Natural killer cell (primary cell): ENCODE measurements at regions not wholly inside any gene's neighbourhood (a gene's known extent, or its start where the extent isn't known, plus 50 kb on each side); places are given as distances from the start of the nearest gene placed in this dataset.

Experiments used
- ATAC-seq, 3 donors: fragments of 150-1000 bp in 2 of 3; fragments of 200-7000 bp in 1 of 3; cut with Tn5 transposase; 1 replicate in 1 of 3; 2 replicates in 2 of 3; pipeline ENCODE4 v1.10.0; 2021; ENCODE audit warnings: mild to moderate bottlenecking in 2 of 3, moderate library complexity in 2 of 3
- DNase-seq, 2 donors: peaks; one replicate each; pipeline versions ENCODE4 v3.0.0 to v3.0.0-alpha.2; 2013 to 2021; ENCODE audit warnings: mixed read lengths in 1 of 2
- H3K27ac ChIP-seq: one replicate; pipeline ENCODE4 v1.5.1; 2013; ENCODE audit warnings: mild to moderate bottlenecking, low read length
- H3K27me3 ChIP-seq: one replicate; pipeline ENCODE4 v1.6.1; 2013; ENCODE audit warnings: low read length; ENCODE audit not compliant: control insufficient read depth, insufficient read depth
- H3K36me3 ChIP-seq: one replicate; pipeline ENCODE4 v1.6.1; 2013; ENCODE audit warnings: low read length; ENCODE audit not compliant: control insufficient read depth, insufficient read depth
- H3K4me1 ChIP-seq: one replicate; pipeline ENCODE4 v1.6.1; 2013; ENCODE audit warnings: low read length; ENCODE audit not compliant: control insufficient read depth, insufficient read depth
- H3K4me3 ChIP-seq: one replicate; pipeline ENCODE4 v1.5.1; 2013; ENCODE audit warnings: low read length
- H3K9me3 ChIP-seq: one replicate; pipeline ENCODE4 v1.6.1; 2013; ENCODE audit warnings: low read length; ENCODE audit not compliant: control insufficient read depth, insufficient read depth
- H3K27ac Mint-ChIP-seq, 2 donors: one replicate each; pipeline ENCODE4 v1.8.0; 2022; ENCODE audit warnings: mild to moderate bottlenecking in 2 of 2, mixed read lengths in 2 of 2, moderate library complexity in 1 of 2
- H3K27me3 Mint-ChIP-seq, 2 donors: one replicate each; pipeline ENCODE4 v1.8.0; 2022; ENCODE audit warnings: low read depth in 2 of 2, mixed read lengths in 2 of 2
- H3K36me3 Mint-ChIP-seq: one replicate; pipeline ENCODE4 v1.8.0; 2022; ENCODE audit warnings: mixed read lengths
- H3K4me1 Mint-ChIP-seq, 2 donors: one replicate each; pipeline ENCODE4 v1.8.0; 2022; ENCODE audit warnings: mixed read lengths in 2 of 2
- H3K4me3 Mint-ChIP-seq: one replicate; pipeline ENCODE4 v1.8.0; 2022; ENCODE audit warnings: mild to moderate bottlenecking, moderate library complexity, mixed read lengths
- H3K9me3 Mint-ChIP-seq, 2 donors: one replicate each; pipeline ENCODE4 v1.8.0; 2022; ENCODE audit warnings: mixed read lengths in 2 of 2
- WGBS: methylation state at CpG from one replicate; pipeline ENCODE4 v1.1.7; 2013; ENCODE audit warnings: missing lambda C conversion rate; ENCODE audit not compliant: insufficient coverage; 5-methylcytosine and 5-hydroxymethylcytosine counted together
- intact Hi-C: fragments of 100-400 bp; cut with micrococcal nuclease; formaldehyde crosslinking; loops from one replicate; pipeline ENCODE4 v1.14.2; 2022
- TF ChIP-seq, protein P1 (sequence below): fragments of 200-600 bp; IDR thresholded peaks from one replicate; pipeline ENCODE4 v1.8.0; 2022; ENCODE audit warnings: antibody characterized with exemption

DNA sequence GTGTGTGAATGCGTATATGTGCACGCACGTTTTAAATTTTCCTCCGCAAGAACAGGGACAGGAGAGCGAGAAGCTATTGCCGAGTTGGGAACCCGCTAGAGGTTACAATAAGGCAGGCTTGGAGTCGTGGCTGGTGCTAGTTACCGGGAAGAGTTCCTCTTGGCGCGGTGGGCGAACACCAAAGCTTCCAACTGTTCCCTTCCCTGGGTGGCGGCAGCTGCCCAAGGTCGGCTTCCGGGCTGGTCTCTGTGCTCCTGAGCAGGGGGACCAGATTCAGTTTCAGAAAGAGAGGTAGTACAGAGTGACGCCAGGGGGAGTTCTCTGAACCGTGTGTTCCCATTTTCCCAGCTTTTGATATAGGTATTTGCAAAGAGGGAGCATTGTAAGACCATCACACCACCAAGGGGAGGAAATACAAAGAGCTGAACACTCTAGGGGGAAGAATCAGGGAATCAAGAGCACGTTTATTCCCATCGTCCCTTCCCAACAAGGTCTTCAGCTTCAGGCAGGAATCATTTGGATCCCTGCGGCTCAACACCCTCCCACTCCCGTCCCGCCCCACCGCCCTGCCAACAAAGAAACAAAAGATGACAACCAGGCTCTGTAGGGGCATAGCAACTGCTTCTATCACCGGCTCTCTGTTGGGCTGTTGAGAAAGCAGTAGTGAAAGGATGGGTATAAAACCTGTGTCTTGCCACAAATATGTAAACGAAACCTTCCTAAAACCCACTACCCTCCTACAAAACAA is 113.6 kb upstream of the TEX13C start:
- H3K4me1 Mint-ChIP-seq = peaks cover 7 to 15% of the 10 kb centered on the region in 2 donors
- peak in 1 of 2 donors; percentile 1 for DNase-seq
- H3K27me3 Mint-ChIP-seq = peaks cover 28 to 54% of the 10 kb centered on the region in 2 donors
- H3K4me3 ChIP-seq = no peak overlapping the region
- H3K36me3 ChIP-seq = no peaks in the 10 kb centered on the region
- ATAC-seq = no peak
- intact Hi-C loops = no loop called here
- 4% methylated on average over 18 of the region's 25 CpGs for WGBS
- H3K9me3 Mint-ChIP-seq = no peaks in the 10 kb centered on the region
- H3K4me1 ChIP-seq = peaks cover 14% of the 10 kb centered on the region
- TF ChIP-seq, protein P1, sequence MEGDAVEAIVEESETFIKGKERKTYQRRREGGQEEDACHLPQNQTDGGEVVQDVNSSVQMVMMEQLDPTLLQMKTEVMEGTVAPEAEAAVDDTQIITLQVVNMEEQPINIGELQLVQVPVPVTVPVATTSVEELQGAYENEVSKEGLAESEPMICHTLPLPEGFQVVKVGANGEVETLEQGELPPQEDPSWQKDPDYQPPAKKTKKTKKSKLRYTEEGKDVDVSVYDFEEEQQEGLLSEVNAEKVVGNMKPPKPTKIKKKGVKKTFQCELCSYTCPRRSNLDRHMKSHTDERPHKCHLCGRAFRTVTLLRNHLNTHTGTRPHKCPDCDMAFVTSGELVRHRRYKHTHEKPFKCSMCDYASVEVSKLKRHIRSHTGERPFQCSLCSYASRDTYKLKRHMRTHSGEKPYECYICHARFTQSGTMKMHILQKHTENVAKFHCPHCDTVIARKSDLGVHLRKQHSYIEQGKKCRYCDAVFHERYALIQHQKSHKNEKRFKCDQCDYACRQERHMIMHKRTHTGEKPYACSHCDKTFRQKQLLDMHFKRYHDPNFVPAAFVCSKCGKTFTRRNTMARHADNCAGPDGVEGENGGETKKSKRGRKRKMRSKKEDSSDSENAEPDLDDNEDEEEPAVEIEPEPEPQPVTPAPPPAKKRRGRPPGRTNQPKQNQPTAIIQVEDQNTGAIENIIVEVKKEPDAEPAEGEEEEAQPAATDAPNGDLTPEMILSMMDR = no peak
- peaks cover 5% of the 10 kb centered on the region for H3K27me3 ChIP-seq
- H3K36me3 Mint-ChIP-seq = no peaks in the 10 kb centered on the region
- H3K9me3 ChIP-seq = no peaks in the 10 kb centered on the region
- H3K27ac ChIP-seq = no peak overlapping the region
- H3K4me3 Mint-ChIP-seq = no peak overlapping the region
- no peak overlapping the region for H3K27ac Mint-ChIP-seq

DNA sequence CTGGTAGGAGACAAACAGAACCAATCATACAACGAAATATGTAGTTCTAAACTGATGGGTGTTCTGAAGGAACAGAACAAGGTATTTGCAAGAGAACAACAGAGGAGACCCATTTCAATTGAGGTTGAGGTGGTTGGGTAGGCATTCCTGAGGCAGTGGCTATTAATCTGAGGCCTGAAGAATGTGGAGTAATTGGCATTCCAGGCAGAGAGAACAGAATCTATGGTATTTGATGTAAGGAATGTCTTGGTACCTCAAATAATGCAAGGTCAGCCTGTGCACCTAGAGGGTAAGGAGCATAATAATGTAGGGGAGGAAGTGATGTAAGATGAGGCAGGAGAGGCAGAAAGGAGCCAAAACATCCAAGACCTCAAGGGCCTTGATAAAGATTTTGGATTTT is 109.5 kb upstream of the TEX13C start:
- Mint-ChIP-seq H3K27me3 (peaks cover 12 to 29% of the 10 kb centered on the region in 2 donors), H3K36me3 (no peaks in the 10 kb centered on the region), H3K9me3 (no peaks in the 10 kb centered on the region), H3K4me1 (peaks cover 5 to 7% of the 10 kb centered on the region in 2 donors), H3K4me3 (no peak overlapping the region), H3K27ac (no peak overlapping the region)
- no peak for ATAC-seq
- 83% methylated on average over 1 of the region's 1 CpG for WGBS
- intact Hi-C loops = no loop called here
- TF ChIP-seq, protein P1 = no peak
- Histone ChIP-seq H3K27me3 (peaks cover 2% of the 10 kb centered on the region), H3K4me1 (peaks cover 7% of the 10 kb centered on the region), H3K36me3 (no peaks in the 10 kb centered on the region), H3K4me3 (no peak overlapping the region), H3K27ac (no peak overlapping the region), H3K9me3 (no peaks in the 10 kb centered on the region)
- DNase-seq = no peak

DNA sequence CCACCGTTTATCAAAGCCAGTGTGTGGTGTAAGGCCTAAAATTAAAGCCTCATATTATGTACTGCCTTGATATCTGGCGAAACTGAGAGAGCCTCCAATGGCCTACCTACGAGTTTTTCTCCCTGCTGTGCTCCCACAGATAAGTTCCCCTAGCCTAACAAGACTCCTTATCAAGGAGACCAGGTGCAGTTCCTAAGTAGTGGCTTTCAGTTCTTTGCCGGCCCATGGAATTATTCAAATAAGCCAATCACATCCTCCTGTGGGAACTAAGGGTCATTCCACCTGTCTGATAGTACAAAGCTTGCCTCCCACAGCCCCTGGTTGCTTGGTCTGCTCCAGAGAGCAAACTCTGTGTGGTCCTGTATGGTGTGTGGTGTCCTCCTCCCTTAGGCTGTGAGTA is 99.8 kb upstream of the TEX13C start:
- Histone ChIP-seq H3K27ac (no peak overlapping the region), H3K27me3 (no peaks in the 10 kb centered on the region), H3K9me3 (no peaks in the 10 kb centered on the region), H3K4me1 (no peaks in the 10 kb centered on the region), H3K4me3 (no peak overlapping the region), H3K36me3 (no peaks in the 10 kb centered on the region)
- TF ChIP-seq, protein P1 = no peak
- intact Hi-C loops = no loop called here
- DNase-seq (no peak), ATAC-seq (no peak)
- H3K36me3 Mint-ChIP-seq = no peaks in the 10 kb centered on the region
- H3K27ac Mint-ChIP-seq = no peak overlapping the region
- H3K9me3 Mint-ChIP-seq = no peaks in the 10 kb centered on the region
- no peaks in the 10 kb centered on the region for H3K4me1 Mint-ChIP-seq
- H3K4me3 Mint-ChIP-seq = no peak overlapping the region
- no peaks in the 10 kb centered on the region for H3K27me3 Mint-ChIP-seq
- 66% methylated on average over 2 of the region's 4 CpGs for WGBS

DNA sequence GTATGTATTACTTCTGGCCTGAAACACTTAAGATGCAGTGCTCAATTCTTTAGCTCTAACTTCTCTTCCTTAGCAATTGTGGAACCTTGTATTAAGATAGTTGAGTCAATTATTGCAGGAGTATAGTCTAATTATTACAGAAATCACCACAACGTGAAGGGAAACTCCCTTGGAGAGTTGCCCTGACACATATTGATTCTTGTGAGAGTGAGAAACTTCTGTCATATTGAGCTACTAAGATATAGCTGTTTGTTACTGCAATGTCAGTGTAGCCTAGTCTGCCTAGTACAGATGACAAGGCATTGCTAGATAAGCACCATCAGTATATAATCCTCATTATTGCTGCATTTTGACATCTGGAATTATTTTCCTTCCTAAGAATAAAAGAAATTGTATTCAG is 82.7 kb upstream of the TEX13C start:
- no CpG with 5 or more reads among the region's 1 CpG for WGBS
- Histone ChIP-seq H3K27me3 (no peaks in the 10 kb centered on the region), H3K4me1 (no peaks in the 10 kb centered on the region), H3K27ac (no peak overlapping the region), H3K36me3 (no peaks in the 10 kb centered on the region), H3K4me3 (no peak overlapping the region), H3K9me3 (no peaks in the 10 kb centered on the region)
- DNase-seq (no peak), ATAC-seq (no peak)
- intact Hi-C loops = no loop called here
- H3K4me3 Mint-ChIP-seq = no peak overlapping the region
- no peak overlapping the region for H3K27ac Mint-ChIP-seq
- no peaks in the 10 kb centered on the region for H3K9me3 Mint-ChIP-seq
- H3K4me1 Mint-ChIP-seq = no peaks in the 10 kb centered on the region
- H3K36me3 Mint-ChIP-seq = no peaks in the 10 kb centered on the region
- TF ChIP-seq, protein P1 = no peak
- no peaks in the 10 kb centered on the region for H3K27me3 Mint-ChIP-seq
